K562 (cell line): ENCODE measurements at regions not wholly inside any gene's neighbourhood (a gene's known extent, or its start where the extent isn't known, plus 50 kb on each side); places are given as distances from the start of the nearest gene placed in this dataset.

ENCODE experiments used
- CHCHD3 ChIP-seq: fragments of 250-450 bp; sonication (Bioruptor Pico); IDR thresholded peaks from 2 replicates; pipeline ENCODE4 v2.1.2; 2022; ENCODE audit warnings: mild to moderate bottlenecking
- CTCF ChIP-seq, 3 experiments: IDR thresholded peaks in 2 of 3; conservative IDR thresholded peaks in 1 of 3; 2 replicates each; pipeline ENCODE4 v1.5.1; 2011 to 2012; ENCODE audit warnings: low read length in 3 of 3, mild to moderate bottlenecking in 3 of 3, control low read depth in 2 of 3, improper control_type of control experiment in 1 of 3, inconsistent platforms in 1 of 3, low read depth in 1 of 3, mixed read lengths in 1 of 3, moderate library complexity in 1 of 3; ENCODE audit not compliant: insufficient read depth in 2 of 3
- EZH2 ChIP-seq: IDR thresholded peaks from 2 replicates; pipeline ENCODE4 v1.6.1; 2012; ENCODE audit warnings: low read depth, mild to moderate bottlenecking, inconsistent platforms, low read length, borderline replicate concordance
- FOSL1 ChIP-seq: fragments of 200-800 bp; sonication (Bioruptor generic); conservative IDR thresholded peaks from 2 replicates; pipeline ENCODE4 v1.6.1; 2016; ENCODE audit warnings: missing genetic modification characterization, missing compliant biosample characterization
- GABPB1 ChIP-seq: sonication (generic); formaldehyde crosslinking; IDR thresholded peaks from 2 replicates; pipeline ENCODE4 v1.8.0; 2022; ENCODE audit warnings: mild to moderate bottlenecking, missing genetic modification reagents
- RBM22 ChIP-seq: fragments of 200-400 bp; formaldehyde crosslinking; IDR thresholded peaks from 2 replicates; pipeline ENCODE4 v1.6.1; 2018; ENCODE audit warnings: low read length, low read depth; ENCODE audit not compliant: poor library complexity, severe bottlenecking
- SPI1 ChIP-seq: IDR thresholded peaks from 2 replicates; pipeline ENCODE4 v1.6.1; 2011; ENCODE audit warnings: low read depth, low read length, control low read depth, borderline replicate concordance

- TF ChIP-seq FOSL1 (tag) (no peak), RBM22 (no peak), CHCHD3 (CRISPR knock-in tag) (no peak), GABPB1 (CRISPR knock-in tag) (no peak), EZH2 (no peak), CTCF (IDR thresholded peaks at IDR 0.05 in 2 of 3, conservative IDR thresholded peaks at IDR 0.05 in 1 of 3; ENCODE audit: insufficient read depth in 2 of 3, low read depth in 1 of 3, low read length in 3 of 3) (no peak), SPI1 (no peak)
Observed at GRCh38 chr5:74288448-74289108, 351.9 kb downstream of the ENC1 start.
